ENCODE measurements at regions not wholly inside any gene's neighbourhood (a gene's known extent, or its start where the extent isn't known, plus 50 kb on each side); places are given as distances from the start of the nearest gene placed in this dataset.

DNA sequence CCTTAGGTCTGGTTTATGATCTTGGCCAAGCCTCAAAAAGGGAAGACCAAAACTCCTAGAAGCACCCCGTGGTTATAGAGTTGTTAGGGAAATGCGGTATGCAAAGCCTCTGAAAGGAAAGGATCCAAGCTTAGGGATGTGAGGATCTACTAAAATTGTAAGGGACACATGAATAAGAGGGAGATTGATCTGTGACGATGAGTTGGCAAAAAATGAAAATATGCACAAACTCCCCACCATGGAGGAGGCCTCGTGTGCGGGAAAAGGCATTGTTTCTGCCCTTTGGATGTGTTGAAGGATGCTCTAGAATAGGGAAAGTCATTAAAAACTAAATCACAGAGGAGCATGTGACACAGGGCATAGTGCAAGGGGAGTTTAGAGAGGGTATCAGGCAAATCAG lies 88.7 kb upstream of the UBL3 start:
- DNase-seq (ENCODE audit: extremely low spot score) = no peak
- TF ChIP-seq, protein P1, sequence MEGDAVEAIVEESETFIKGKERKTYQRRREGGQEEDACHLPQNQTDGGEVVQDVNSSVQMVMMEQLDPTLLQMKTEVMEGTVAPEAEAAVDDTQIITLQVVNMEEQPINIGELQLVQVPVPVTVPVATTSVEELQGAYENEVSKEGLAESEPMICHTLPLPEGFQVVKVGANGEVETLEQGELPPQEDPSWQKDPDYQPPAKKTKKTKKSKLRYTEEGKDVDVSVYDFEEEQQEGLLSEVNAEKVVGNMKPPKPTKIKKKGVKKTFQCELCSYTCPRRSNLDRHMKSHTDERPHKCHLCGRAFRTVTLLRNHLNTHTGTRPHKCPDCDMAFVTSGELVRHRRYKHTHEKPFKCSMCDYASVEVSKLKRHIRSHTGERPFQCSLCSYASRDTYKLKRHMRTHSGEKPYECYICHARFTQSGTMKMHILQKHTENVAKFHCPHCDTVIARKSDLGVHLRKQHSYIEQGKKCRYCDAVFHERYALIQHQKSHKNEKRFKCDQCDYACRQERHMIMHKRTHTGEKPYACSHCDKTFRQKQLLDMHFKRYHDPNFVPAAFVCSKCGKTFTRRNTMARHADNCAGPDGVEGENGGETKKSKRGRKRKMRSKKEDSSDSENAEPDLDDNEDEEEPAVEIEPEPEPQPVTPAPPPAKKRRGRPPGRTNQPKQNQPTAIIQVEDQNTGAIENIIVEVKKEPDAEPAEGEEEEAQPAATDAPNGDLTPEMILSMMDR (IDR thresholded peaks at IDR 0.05; ENCODE audit: control extremely low read depth, extremely low read depth, low read depth, missing control alignments) = no peak
- ChIA-PET CTCF (interaction anchor here (4.2 kb wide), 1 partner anchor 15 kb away, joined by 35 read pairs; no protein-coding TSS in a partner anchor), POLR2A (no interaction called here)

DNA sequence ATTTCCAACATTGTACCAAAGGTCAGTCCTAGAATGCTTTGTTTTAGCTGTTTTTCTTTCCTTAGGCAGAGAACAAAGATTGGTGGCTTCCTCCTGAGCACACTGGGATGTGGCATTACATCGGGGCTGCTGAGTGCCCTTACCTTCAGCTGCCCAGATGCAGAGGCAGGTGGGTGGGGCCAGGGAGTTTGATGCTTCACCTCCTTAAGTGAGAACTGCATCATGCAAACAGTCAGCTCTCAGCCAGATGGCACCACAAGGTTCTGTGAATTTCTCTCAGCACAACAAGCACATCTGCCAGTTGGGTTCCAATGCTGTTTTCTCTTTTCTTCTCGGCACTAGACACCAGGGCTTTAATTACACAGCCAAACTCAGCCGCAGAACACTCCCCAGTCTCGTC lies 87.4 kb upstream of the UBL3 start:
- POLR2A ChIA-PET = no interaction called here
- CTCF ChIA-PET = interaction anchor here (4.9 kb wide), 1 partner anchor 14 kb away, joined by 99 read pairs; no protein-coding TSS in a partner anchor

DNA sequence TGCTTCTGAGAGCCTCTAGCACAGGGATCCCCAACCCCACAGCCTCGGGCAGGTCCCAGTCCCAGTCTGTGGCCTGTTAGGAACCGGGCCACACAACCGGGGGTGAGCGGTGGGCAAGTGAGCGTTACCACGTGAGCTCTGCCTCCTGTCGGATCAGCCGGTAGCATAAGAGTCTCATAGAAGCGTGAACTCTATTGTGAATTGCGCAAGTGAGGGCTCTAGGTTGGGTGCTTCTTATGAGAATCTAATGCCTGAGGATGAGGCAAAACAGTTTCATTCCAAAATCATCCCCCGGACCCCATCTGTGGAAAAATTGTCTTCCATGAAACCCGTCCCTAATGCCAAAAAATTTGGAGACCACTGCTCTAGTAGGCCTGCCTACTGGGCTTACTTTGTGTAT lies 87.0 kb upstream of the UBL3 start:
- no peak for DNase-seq (ENCODE audit: extremely low spot score)
- TF ChIP-seq, protein P1 (IDR thresholded peaks at IDR 0.05; ENCODE audit: control extremely low read depth, extremely low read depth, low read depth, missing control alignments) = no peak
- CTCF ChIA-PET = interaction anchor here (1.0 to 4.9 kb wide), 2 partner anchors 14 to 429 kb away, joined by 3 to 99 read pairs; no protein-coding TSS in a partner anchor
- POLR2A ChIA-PET = no interaction called here

More for the DNA sequence above, 87.4 kb upstream of the UBL3 start:
- TF ChIP-seq, protein P1 (IDR thresholded peaks at IDR 0.05; ENCODE audit: control extremely low read depth, extremely low read depth, low read depth, missing control alignments) = no peak
- DNase-seq (ENCODE audit: extremely low spot score) = no peak

DNA sequence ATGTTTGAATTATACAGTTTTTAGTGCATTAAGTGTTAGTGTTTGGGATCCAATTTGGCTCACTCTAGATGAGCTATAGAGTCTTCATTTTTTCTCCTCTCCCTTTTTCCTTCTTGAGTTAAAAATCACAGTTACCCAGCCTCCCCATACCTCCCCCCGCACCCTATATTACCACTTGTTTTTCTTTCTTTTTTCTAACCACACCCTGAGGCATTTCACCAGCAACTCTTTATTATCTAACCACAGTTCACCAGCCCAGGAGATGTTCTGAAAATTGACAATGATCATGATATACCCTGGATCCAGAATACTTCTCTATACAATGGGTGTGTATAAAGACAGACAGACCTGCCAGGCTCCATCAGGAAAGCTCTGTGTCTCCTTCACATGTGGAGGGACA lies 86.5 kb upstream of the UBL3 start:
- DNase-seq (ENCODE audit: extremely low spot score) = no peak
- TF ChIP-seq, protein P1 (IDR thresholded peaks at IDR 0.05; ENCODE audit: control extremely low read depth, extremely low read depth, low read depth, missing control alignments) = no peak
- POLR2A ChIA-PET = no interaction called here

DNA sequence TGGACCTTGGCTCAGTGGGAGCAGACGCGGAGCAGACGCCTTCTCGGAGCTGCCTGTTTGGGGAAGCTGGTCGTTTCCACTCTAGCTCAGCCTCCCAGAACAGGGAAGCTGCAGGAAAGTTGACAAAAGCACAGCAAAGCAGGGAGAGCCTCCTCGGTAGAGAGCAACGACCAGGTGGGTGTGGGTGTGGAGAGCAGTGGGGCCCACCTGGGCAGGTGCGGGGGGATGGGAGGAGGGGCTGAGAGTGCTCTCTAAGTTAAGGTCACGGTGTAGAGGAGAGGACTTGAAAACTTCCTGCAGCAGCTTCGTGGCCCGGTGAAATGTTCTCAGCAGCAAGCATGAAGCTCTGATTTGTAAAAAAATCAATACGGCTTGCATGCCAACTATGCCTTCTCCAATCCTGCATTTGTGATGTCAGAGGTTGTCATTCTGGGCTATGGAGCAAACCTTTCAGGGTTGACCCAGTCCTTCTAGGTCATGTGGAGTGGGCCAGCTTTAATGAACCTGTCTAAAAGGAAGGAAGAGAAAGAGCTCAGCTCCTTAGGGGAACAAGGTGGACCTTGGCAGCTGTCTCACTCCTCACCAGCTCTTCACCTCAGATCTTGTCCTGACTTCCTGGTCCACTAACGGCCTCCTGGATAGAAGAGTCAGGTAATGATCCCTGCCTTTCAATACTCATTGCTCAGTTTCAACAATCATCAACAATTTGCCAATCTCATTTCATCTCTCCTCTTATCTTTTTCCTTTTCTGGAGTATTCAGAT lies 85.8 kb upstream of the UBL3 start:
- ChIA-PET CTCF (interaction anchor here (0.9 to 4.9 kb wide), 10 partner anchors 9 to 428 kb away, joined by 3 to 99 read pairs (median 4); no protein-coding TSS in a partner anchor), POLR2A (no interaction called here)
- DNase-seq (ENCODE audit: extremely low spot score) = peak; percentile 22
- TF ChIP-seq, protein P1 (IDR thresholded peaks at IDR 0.05; ENCODE audit: control extremely low read depth, extremely low read depth, low read depth, missing control alignments) = no peak

More for the DNA sequence above, 86.5 kb upstream of the UBL3 start:
- CTCF ChIA-PET = interaction anchor here (1.0 to 4.9 kb wide), 3 partner anchors 13 to 429 kb away, joined by 3 to 99 read pairs (median 5); no protein-coding TSS in a partner anchor

DNA sequence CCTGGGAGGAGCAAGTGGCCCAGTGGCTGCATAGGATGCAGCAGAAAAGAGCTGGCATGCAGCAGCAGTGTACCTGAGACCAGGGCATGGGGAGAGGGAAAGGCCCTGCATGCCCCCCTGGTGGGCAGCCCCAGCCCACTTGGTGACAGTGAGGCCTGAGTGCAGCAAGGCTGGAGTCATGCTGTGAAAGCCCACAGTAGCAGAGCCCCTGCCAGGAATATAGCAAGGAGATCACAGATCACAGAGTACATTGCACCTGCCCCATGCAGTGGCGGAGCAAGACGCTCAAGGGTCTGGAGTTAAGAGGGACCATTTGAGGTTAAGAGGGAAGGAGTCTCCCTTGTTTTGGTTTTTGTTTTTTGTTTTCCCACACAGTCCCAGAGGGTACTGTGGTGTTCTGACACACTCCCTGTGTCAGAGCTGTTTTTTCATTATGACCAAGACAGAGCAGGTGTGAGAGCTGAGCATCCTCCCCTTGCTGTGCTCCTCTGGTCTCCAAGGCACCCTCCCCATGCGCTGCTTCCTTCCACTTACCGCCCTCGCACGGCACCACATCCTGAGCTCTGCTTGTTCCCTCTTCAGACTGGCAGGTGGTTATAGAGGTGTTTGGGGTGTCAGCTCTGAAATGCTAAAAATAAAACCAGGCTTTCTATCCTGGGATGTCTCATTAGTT lies 85.0 kb upstream of the UBL3 start:
- TF ChIP-seq, protein P1 (IDR thresholded peaks at IDR 0.05; ENCODE audit: control extremely low read depth, extremely low read depth, low read depth, missing control alignments) = no peak
- POLR2A ChIA-PET = no interaction called here
- CTCF ChIA-PET = interaction anchor here (0.9 to 4.9 kb wide), 9 partner anchors 9 to 427 kb away, joined by 3 to 99 read pairs (median 5); no protein-coding TSS in a partner anchor
- peak; percentile 80 for DNase-seq (ENCODE audit: extremely low spot score)
